Bronchial epithelial cell (primary cell): ENCODE measurements at regions not wholly inside any gene's neighbourhood (a gene's known extent, or its start where the extent isn't known, plus 50 kb on each side); places are given as distances from the start of the nearest gene placed in this dataset.

Source experiments
- DNase-seq: peaks from one replicate; pipeline ENCODE4 v3.0.0-alpha.2; 2010; ENCODE audit warnings: low read depth
- FAIRE-seq: peaks from 2 replicates; lab custom pipeline; 2011; peaks lifted over from hg19 to GRCh38; lab: Jason Lieb, UNC
- H3K27me3 ChIP-seq: 2 replicates; pipeline ENCODE4 v1.5.1; 2011; ENCODE audit warnings: low read length; ENCODE audit not compliant: control insufficient read depth, insufficient read depth
- H3K36me3 ChIP-seq: 2 replicates; pipeline ENCODE4 v1.5.1; 2011; ENCODE audit warnings: low read length; ENCODE audit not compliant: control insufficient read depth, insufficient read depth
- H3K4me3 ChIP-seq: 2 replicates; pipeline ENCODE4 v1.5.1; 2011; ENCODE audit warnings: mild to moderate bottlenecking, low read depth, low read length, control low read depth
- CTCF ChIP-seq: IDR thresholded peaks from 2 replicates; pipeline ENCODE4 v1.5.1; 2011; ENCODE audit warnings: mild to moderate bottlenecking, moderate library complexity, low read length, control low read depth, inconsistent platforms; ENCODE audit not compliant: insufficient read depth, severe bottlenecking

GRCh38 chr2:228374741-228375140, 193.3 kb upstream of the SPHKAP start:
- no peaks in the 10 kb centered on the region for H3K36me3 ChIP-seq
- FAIRE-seq = no peak
- no peaks in the 10 kb centered on the region for H3K27me3 ChIP-seq
- no peak for TF ChIP-seq CTCF
- no peak for DNase-seq
- no peak overlapping the region for H3K4me3 ChIP-seq

GRCh38 chr2:228373191-228373590, 191.7 kb upstream of the SPHKAP start:
- H3K27me3 ChIP-seq = no peaks in the 10 kb centered on the region
- H3K36me3 ChIP-seq = no peaks in the 10 kb centered on the region
- TF ChIP-seq CTCF = no peak
- FAIRE-seq = no peak
- no peak overlapping the region for H3K4me3 ChIP-seq
- DNase-seq = no peak

- DNase-seq (peak; percentile 1), FAIRE-seq (no peak)
- Histone ChIP-seq H3K27me3 (no peaks in the 10 kb centered on the region), H3K4me3 (no peak overlapping the region), H3K36me3 (no peaks in the 10 kb centered on the region)
- no peak for TF ChIP-seq CTCF
Measured at GRCh38 chr2:228372212-228372611, 190.7 kb upstream of the SPHKAP start.

- no peak for TF ChIP-seq CTCF
- Histone ChIP-seq H3K27me3 (no peaks in the 10 kb centered on the region), H3K4me3 (no peak overlapping the region), H3K36me3 (no peaks in the 10 kb centered on the region)
- FAIRE-seq (no peak), DNase-seq (no peak)
Measured at GRCh38 chr2:228369400-228370031, 188.0 kb upstream of the SPHKAP start.

- TF ChIP-seq CTCF = no peak
- Histone ChIP-seq H3K36me3 (no peaks in the 10 kb centered on the region), H3K4me3 (no peak overlapping the region), H3K27me3 (no peaks in the 10 kb centered on the region)
- no peak for DNase-seq
- FAIRE-seq = no peak
Measured at GRCh38 chr2:228367356-228367755, 185.9 kb upstream of the SPHKAP start.

- Histone ChIP-seq H3K36me3 (no peaks in the 10 kb centered on the region), H3K27me3 (no peaks in the 10 kb centered on the region), H3K4me3 (no peak overlapping the region)
- FAIRE-seq = no peak
- no peak for DNase-seq
- TF ChIP-seq CTCF = no peak
Measured at GRCh38 chr2:228359473-228359872, 178.0 kb upstream of the SPHKAP start.
